ENCODE measurements at regions not wholly inside any gene's neighbourhood (a gene's known extent, or its start where the extent isn't known, plus 50 kb on each side); places are given as distances from the start of the nearest gene placed in this dataset.
"Not testable (repeated sequence)": the region's sequence is repeated elsewhere in the genome, so short reads cannot be mapped to it uniquely, and the experiment has no call there.

DNA sequence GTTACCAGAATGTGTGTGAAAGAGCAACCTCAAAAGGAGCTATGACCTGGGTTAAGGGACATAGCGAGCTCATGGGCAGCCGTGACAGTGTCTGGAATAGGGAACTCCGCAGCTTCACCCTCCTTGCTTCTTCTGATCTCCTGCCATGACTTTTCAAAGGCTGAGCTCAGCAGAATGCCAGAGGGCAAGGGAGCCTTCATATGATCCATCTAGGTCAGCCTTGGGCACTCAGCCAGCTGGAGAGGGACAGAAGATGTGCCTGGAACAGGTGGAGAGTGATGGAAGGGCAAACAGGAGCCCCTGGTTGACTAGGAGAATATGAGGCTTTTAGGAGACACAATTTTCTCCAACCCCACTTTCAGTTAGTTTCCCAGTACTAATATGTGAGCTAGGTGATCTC is 352.8 kb upstream of the FRG2C start:
- not testable (repeated sequence) for TF ChIP-seq RCOR1 (conservative IDR thresholded peaks at IDR 0.05; ENCODE audit: low read depth, low read length); USF2 (IDR thresholded peaks at IDR 0.05; ENCODE audit: borderline replicate concordance, low read depth, low read length); SIN3A (IDR thresholded peaks at IDR 0.05; ENCODE audit: low read depth, low read length)

All from GM12878 (cell line).